ENCODE measurements at regions not wholly inside any gene's neighbourhood (a gene's known extent, or its start where the extent isn't known, plus 50 kb on each side); places are given as distances from the start of the nearest gene placed in this dataset.

DNA sequence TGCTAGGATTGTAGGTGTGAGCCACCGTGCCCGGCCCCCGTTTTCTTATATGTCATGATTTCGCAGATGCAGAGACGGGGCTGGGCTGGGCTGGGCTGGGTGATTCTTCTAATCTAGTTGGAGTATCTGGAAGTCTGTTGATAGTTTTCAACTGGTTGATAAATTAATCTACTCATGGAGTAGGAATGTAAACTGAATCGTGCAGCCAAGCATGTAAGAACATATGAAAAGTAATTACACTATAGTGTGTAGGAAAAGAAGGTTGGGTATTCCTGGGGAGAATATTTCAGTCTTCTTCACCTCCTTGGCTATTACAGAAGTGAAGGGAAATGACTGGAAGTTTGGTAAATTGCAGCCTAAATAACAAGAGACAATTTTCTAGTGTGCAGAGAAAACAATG lies 82.6 kb upstream of the MAGI1 start:
- TF ChIP-seq, protein P1, sequence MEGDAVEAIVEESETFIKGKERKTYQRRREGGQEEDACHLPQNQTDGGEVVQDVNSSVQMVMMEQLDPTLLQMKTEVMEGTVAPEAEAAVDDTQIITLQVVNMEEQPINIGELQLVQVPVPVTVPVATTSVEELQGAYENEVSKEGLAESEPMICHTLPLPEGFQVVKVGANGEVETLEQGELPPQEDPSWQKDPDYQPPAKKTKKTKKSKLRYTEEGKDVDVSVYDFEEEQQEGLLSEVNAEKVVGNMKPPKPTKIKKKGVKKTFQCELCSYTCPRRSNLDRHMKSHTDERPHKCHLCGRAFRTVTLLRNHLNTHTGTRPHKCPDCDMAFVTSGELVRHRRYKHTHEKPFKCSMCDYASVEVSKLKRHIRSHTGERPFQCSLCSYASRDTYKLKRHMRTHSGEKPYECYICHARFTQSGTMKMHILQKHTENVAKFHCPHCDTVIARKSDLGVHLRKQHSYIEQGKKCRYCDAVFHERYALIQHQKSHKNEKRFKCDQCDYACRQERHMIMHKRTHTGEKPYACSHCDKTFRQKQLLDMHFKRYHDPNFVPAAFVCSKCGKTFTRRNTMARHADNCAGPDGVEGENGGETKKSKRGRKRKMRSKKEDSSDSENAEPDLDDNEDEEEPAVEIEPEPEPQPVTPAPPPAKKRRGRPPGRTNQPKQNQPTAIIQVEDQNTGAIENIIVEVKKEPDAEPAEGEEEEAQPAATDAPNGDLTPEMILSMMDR (conservative IDR thresholded peaks at IDR 0.05) = no peak
- no peak for TF ChIP-seq ZFX (IDR thresholded peaks at IDR 0.05)

All from C4-2B (cell line).